Fibroblast of lung (primary cell): ENCODE measurements at regions not wholly inside any gene's neighbourhood (a gene's known extent, or its start where the extent isn't known, plus 50 kb on each side); places are given as distances from the start of the nearest gene placed in this dataset.
A peak's percentile ranks its signal among the peaks of the same experiment; 100 is the strongest.

Source experiments
- DNase-seq, 2 donors: peaks; one replicate each; pipeline versions ENCODE4 v3.0.0 to v3.0.0-alpha.2; 2010; ENCODE audit warnings: low read depth in 2 of 2
- H2AFZ ChIP-seq: 2 replicates; pipeline ENCODE4 v1.5.1; 2012; ENCODE audit warnings: low read length, control low read depth, inconsistent platforms
- H3K27ac ChIP-seq: 2 replicates; pipeline ENCODE4 v1.5.1; 2011; ENCODE audit warnings: low read length, control low read depth; ENCODE audit not compliant: insufficient read depth
- H3K27me3 ChIP-seq: 2 replicates; pipeline ENCODE4 v1.5.1; 2011; ENCODE audit warnings: mild to moderate bottlenecking, low read length; ENCODE audit not compliant: control insufficient read depth, insufficient read depth
- H3K36me3 ChIP-seq: 2 replicates; pipeline ENCODE4 v1.5.1; 2011; ENCODE audit warnings: low read length; ENCODE audit not compliant: control insufficient read depth, insufficient read depth
- H3K4me1 ChIP-seq: 2 replicates; pipeline ENCODE4 v1.5.1; 2011; ENCODE audit warnings: low read length; ENCODE audit not compliant: control insufficient read depth, insufficient read depth; ENCODE audit errors: extremely low read depth
- H3K4me2 ChIP-seq: 2 replicates; pipeline ENCODE4 v1.5.1; 2011; ENCODE audit warnings: low read length, control low read depth; ENCODE audit not compliant: insufficient read depth; ENCODE audit errors: extremely low read depth
- H3K4me3 ChIP-seq, 4 experiments: fragments of 200-600 bp in 1 of 4; sonication (generic) in 1 of 4; replicated peaks in 1 of 4; 2 replicates each; pipeline ENCODE4 v1.5.1; 2011 to 2016; ENCODE audit warnings: low read length in 4 of 4, low read depth in 3 of 4, mild to moderate bottlenecking in 3 of 4, control low read depth in 2 of 4, inconsistent platforms in 1 of 4, mixed read lengths in 1 of 4; ENCODE audit not compliant: insufficient read depth in 1 of 4; ENCODE audit errors: control extremely low read depth in 1 of 4
- H3K79me2 ChIP-seq: 2 replicates; pipeline ENCODE4 v1.5.1; 2012; ENCODE audit warnings: mild to moderate bottlenecking, low read length, inconsistent platforms; ENCODE audit not compliant: control insufficient read depth, insufficient read depth
- H3K9ac ChIP-seq: 2 replicates; pipeline ENCODE4 v1.5.1; 2011; ENCODE audit warnings: mild to moderate bottlenecking, low read length, control low read depth; ENCODE audit not compliant: insufficient read depth
- H3K9me3 ChIP-seq: 2 replicates; pipeline ENCODE4 v1.5.1; 2012; ENCODE audit warnings: low read depth, low read length; ENCODE audit not compliant: control insufficient read depth, insufficient read depth
- H4K20me1 ChIP-seq: 2 replicates; pipeline ENCODE4 v1.5.1; 2011; ENCODE audit warnings: low read length; ENCODE audit not compliant: control insufficient read depth, insufficient read depth; ENCODE audit errors: extremely low read depth
- EZH2 ChIP-seq: IDR thresholded peaks from 2 replicates; pipeline ENCODE4 v1.5.1; 2012; ENCODE audit warnings: low read length, control low read depth, mild to moderate bottlenecking; ENCODE audit errors: missing control alignments
- TF ChIP-seq, protein P1 (sequence below), 2 donors: IDR thresholded peaks in 1 of 2; conservative IDR thresholded peaks in 1 of 2; 1 replicate in 1 of 2; 2 replicates in 1 of 2; pipeline ENCODE4 v1.5.1; 2011 to 2012; ENCODE audit warnings: low read length in 2 of 2, control low read depth in 1 of 2, inconsistent platforms in 1 of 2, low read depth in 1 of 2, mild to moderate bottlenecking in 1 of 2

DNA sequence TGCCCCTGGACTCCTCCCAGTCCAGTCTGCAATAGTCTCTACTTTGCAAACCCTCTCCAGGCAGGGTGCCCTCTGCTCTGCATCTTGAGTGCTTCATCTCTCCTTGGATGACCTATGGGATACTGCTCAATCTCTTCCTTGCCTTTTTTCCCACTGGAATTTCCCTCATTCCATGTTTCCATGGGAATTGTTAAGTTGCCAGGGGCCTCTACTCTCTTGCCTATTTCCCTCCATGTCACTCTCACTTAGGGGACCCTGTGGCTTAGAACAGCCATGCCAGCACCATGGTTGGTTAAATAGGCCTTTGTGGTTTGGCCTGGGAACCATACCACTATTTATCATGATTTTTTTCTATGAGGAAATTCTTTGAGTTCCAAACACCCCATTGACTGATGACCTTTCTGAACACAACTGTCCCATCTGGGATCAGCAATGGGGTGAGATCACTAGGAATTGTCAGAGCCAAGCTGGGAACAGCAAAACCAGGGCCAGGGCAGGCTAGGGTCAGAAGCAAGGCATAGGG, 91.4 kb upstream of the RBMS1 start:
- Histone ChIP-seq H3K79me2 (no peaks in the 10 kb centered on the region), H3K9ac (no peak overlapping the region), H2AFZ (no peak overlapping the region), H3K9me3 (no peaks in the 10 kb centered on the region), H3K27me3 (no peaks in the 10 kb centered on the region), H3K4me1 (peaks cover 16% of the 10 kb centered on the region), H3K4me3 (no peak overlapping the region), H4K20me1 (no peaks in the 10 kb centered on the region), H3K27ac (peak overlapping the region; percentile 14), H3K36me3 (no peaks in the 10 kb centered on the region), H3K4me2 (no peak overlapping the region)
- TF ChIP-seq, protein P1, sequence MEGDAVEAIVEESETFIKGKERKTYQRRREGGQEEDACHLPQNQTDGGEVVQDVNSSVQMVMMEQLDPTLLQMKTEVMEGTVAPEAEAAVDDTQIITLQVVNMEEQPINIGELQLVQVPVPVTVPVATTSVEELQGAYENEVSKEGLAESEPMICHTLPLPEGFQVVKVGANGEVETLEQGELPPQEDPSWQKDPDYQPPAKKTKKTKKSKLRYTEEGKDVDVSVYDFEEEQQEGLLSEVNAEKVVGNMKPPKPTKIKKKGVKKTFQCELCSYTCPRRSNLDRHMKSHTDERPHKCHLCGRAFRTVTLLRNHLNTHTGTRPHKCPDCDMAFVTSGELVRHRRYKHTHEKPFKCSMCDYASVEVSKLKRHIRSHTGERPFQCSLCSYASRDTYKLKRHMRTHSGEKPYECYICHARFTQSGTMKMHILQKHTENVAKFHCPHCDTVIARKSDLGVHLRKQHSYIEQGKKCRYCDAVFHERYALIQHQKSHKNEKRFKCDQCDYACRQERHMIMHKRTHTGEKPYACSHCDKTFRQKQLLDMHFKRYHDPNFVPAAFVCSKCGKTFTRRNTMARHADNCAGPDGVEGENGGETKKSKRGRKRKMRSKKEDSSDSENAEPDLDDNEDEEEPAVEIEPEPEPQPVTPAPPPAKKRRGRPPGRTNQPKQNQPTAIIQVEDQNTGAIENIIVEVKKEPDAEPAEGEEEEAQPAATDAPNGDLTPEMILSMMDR (conservative IDR thresholded peaks at IDR 0.05 in 1 of 2, IDR thresholded peaks at IDR 0.05 in 1 of 2; ENCODE audit: low read depth in 1 of 2, low read length in 2 of 2) = no peak
- peak; percentile 50 to 61 for DNase-seq

DNA sequence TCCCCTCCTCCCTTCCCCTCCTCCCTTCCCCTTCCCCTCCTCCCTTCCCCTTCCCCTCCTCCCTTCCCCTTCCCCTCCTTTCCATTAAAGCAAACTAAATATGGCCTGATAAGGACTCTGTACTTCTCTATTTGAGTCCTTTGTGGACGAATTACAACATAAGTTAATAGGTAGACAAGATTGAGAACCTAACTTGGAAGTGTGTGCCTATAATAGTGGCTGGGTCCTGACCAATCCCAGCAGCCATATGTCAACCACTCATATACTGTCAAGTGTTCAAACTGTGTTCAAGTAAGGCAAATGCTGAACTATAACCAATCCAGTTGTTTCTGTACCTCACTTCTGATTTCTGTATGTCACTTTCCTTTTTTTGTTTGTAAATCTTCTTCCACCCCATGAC, 97.1 kb upstream of the RBMS1 start:
- Histone ChIP-seq H3K79me2 (no peaks in the 10 kb centered on the region), H3K27ac (no peak overlapping the region), H3K27me3 (no peaks in the 10 kb centered on the region), H4K20me1 (no peaks in the 10 kb centered on the region), H3K4me2 (no peak overlapping the region), H3K9me3 (no peaks in the 10 kb centered on the region), H3K9ac (no peak overlapping the region), H3K4me3 (no peak overlapping the region), H2AFZ (no peak overlapping the region), H3K36me3 (no peaks in the 10 kb centered on the region), H3K4me1 (peaks cover under 1% of the 10 kb centered on the region)
- TF ChIP-seq EZH2 = no peak
- TF ChIP-seq, protein P1 (conservative IDR thresholded peaks at IDR 0.05 in 1 of 2, IDR thresholded peaks at IDR 0.05 in 1 of 2; ENCODE audit: low read depth in 1 of 2, low read length in 2 of 2) = no peak
- no peak for DNase-seq

DNA sequence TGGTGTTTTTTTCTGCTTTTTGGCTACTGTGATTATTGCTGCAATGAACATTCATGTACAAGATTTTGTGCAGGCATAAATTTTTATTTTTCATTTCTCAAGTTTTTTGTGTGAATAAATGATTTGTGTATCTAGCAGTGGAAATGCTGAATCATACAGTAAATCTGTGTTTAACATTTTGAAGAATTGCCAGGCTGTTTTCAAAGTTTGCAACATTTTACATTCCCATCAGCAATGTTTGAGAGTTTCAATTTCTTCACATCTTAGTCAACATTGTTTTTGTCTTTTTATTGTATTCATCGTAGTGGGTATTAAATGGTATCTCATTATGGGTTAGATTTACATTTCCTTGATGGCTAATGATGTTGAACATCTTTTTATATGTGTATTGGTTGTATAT, 98.8 kb upstream of the RBMS1 start:
- no peaks in the 10 kb centered on the region for H3K79me2 ChIP-seq
- no peaks in the 10 kb centered on the region for H4K20me1 ChIP-seq
- no peak overlapping the region for H3K9ac ChIP-seq
- no peak overlapping the region for H2AFZ ChIP-seq
- DNase-seq = no peak
- no peaks in the 10 kb centered on the region for H3K4me1 ChIP-seq
- H3K4me2 ChIP-seq = no peak overlapping the region
- H3K4me3 ChIP-seq = no peak overlapping the region
- H3K9me3 ChIP-seq = no peaks in the 10 kb centered on the region
- TF ChIP-seq, protein P1 (conservative IDR thresholded peaks at IDR 0.05 in 1 of 2, IDR thresholded peaks at IDR 0.05 in 1 of 2; ENCODE audit: low read depth in 1 of 2, low read length in 2 of 2) = no peak
- TF ChIP-seq EZH2 = no peak
- no peaks in the 10 kb centered on the region for H3K27me3 ChIP-seq
- no peaks in the 10 kb centered on the region for H3K36me3 ChIP-seq
- H3K27ac ChIP-seq = no peak overlapping the region
